Stimulated activated CD8-positive, alpha-beta memory T cell treated with anti-CD3 and anti-CD28 coated beads, Interleukin-15, amount 100 ng/mL, for 1 hour (primary cell): ENCODE measurements at regions not wholly inside any gene's neighbourhood (a gene's known extent, or its start where the extent isn't known, plus 50 kb on each side); places are given as distances from the start of the nearest gene placed in this dataset.

Experiments
- DNase-seq: peaks from one replicate; pipeline ENCODE4 v3.0.0-alpha.2; 2020; ENCODE audit warnings: low read depth

DNA sequence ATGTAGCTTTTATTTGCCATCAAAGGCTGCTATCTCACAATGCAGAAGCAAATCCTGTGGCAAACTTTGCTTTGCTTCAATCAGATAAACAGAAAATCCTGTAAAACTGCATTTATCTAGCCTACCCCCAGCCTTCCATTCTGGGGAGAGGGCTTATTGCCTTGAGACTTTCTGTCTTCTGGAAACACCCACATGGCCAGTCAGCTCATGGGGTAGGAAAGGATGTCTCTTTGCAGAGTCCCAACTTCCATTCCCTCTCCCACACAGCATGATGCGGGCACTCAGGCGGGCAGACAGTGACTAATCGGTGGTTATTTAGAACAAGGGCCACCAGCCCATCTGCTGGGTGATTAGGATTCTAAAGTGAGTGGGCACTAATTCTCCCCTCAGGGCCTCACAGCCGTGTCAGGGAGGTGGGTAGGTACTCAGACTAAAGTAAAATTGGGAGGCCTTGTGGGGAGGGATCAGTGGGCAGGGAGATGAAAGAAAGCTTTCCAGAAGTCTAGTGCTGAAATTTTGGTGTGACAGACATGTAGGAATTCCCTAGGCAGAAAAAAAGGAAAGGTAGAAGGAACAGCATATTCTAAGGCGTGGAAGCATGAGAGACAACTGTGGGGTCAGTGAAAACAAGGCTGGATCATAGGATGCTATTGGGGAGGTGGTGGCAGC, 720.5 kb downstream of the VRK1 start:
- no peak for DNase-seq

- no peak for DNase-seq
Measured at GRCh38 chr14:97523936-97524335, 726.8 kb downstream of the VRK1 start.

DNA sequence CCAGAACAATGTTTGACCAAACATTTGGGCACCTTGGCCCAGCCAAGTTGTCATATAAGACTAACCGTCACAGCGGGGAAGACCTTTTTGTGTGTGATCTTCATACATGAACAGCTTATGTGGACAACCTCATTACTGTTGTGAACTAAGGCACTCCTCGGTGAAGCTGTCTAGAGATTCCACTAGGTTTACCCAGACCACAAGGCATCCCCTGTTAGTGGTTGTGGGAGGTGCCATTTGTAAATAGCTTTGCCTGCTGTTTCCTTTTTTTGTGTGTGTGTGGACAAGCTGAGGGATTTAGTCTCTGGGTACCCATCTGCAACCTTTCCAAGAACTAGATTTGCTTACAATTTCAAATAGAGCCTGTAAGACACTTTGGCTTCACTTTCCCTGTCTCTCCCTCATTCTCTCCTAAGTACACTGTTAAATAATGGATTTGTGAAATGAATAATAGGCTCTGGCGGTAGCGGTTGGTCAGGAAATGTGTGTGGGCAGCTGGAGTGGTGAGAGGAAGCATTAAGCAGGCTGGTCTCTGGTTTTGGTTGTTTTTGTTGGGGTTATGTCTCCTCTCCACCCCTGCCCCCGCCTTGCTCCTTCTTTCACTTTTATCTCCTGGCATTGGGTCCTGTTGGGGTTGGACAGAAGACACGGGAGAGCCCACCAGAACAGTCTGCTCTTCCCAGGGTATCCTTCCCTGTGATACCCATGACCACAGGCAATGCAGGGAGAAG, 727.6 kb downstream of the VRK1 start:
- DNase-seq = no peak

DNA sequence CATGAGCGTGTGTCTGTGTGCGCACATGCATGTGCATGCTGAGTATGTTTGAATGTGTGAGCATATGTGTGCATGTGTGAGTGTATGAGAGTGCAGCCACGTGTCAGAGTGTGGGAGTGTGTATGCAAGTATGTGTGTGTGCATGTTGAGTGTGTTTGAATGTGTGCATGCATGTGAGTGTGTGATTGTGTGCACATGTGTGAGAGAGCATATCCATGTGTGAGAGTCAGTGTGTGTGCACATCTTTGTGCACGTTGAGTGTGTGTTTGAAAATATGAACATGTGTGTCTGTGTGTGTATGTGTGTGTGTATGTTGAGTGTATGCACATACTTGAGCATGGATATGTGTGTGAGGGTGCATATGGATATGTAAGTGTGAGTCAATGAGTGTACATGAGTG, 730.8 kb downstream of the VRK1 start:
- no peak for DNase-seq

- DNase-seq = no peak
Measured at GRCh38 chr14:97532052-97532451, 734.9 kb downstream of the VRK1 start.

GRCh38 chr14:97536421-97536820, 739.2 kb downstream of the VRK1 start:
- DNase-seq = no peak

GRCh38 chr14:97538749-97539410, 741.7 kb downstream of the VRK1 start:
- no peak for DNase-seq

DNA sequence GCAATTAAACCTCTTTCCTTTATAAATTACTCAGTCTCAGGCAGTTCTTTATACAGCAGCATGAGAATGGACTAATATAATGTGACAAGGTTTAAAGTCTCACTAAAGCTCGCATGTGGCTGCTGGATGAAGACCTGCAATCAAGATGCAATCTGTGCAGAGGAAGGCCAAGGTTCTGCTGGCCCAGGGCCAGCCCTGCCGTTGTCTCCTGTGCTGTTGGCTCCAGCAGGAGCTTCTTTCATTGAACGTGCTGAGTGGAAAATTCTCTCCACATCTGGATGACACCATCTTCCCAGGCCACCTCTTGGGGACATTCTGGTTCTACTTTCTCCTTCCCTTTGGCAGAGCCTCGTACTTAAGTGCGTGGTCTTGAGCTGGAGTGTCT, 742.2 kb downstream of the VRK1 start:
- DNase-seq = no peak

DNA sequence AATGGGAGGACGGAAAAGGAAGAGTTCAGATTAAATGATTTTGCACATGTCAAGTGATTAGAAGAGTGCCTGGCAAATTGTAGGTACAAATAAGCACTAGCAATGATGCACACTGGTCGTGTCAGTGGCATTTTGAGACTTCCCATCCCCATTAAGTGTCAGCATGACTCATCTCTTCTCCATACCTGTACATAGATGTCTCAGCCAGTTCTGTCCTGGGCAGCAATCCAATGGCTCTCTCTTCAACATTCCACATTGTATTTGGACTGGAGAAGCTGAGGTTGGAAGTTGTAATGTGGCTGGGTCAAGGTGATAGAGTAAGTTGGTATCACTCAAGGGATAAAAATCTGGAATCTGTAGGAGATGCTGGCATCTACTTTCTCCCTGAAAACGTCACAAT, 742.7 kb downstream of the VRK1 start:
- no peak for DNase-seq

GRCh38 chr14:97543221-97543620, 746.0 kb downstream of the VRK1 start:
- no peak for DNase-seq

GRCh38 chr14:97543816-97544215, 746.6 kb downstream of the VRK1 start:
- DNase-seq = no peak

DNA sequence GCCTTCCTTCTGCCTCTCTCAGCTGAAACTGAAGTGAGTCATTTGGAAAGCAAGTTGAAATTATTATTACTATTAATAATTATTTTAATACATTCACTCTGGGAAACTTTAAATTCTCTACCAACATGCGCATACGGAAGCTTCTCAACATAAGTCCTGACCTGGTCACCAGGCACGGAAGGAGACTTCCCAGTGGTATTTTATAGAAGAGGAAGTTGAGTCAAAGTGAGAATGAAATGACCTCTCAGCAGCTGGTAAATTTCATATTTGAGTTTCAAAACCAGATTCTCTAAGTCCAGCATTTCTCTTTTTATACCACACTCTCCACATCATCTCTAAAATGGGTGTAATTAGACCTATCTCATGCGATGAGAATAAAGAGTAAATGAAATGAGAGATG, 747.4 kb downstream of the VRK1 start:
- DNase-seq = no peak

DNA sequence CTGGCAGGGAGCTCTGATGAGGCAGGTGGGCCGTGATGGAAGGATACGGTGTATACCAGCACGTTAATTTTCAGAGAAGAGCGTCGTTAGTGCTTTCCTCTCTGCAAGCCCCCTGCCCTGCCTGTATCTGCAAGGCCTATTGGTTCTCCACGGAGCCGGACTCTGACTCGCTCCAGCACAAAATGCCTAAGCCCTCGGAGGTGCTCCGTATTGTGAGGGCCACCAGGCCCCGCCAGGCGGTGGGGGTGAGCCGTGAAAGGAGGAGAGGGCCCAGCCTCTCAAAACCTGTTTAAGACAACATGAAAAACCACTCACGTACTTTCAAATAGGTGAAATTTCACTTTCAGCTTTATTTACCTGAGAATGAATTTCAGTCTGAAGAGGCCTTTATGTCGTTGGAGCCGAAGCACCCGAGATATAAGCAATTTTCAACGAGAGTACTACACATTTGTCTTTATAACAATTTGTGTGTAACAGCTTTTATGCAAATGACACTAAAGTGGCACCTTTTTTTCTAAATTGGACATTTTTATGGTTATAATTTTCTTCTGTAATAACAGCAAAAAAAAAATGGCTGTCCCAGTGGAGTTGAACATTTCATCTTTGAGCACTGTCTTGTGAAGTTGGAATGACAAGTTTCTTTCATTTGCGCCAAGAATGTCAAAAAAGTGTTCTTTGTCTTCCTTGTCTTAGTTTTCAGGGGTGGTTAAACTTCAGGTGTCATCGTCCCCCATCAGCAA, 749.5 kb downstream of the VRK1 start:
- DNase-seq = no peak

- no peak for DNase-seq
Measured at GRCh38 chr14:97550463-97550862, 753.3 kb downstream of the VRK1 start.

DNA sequence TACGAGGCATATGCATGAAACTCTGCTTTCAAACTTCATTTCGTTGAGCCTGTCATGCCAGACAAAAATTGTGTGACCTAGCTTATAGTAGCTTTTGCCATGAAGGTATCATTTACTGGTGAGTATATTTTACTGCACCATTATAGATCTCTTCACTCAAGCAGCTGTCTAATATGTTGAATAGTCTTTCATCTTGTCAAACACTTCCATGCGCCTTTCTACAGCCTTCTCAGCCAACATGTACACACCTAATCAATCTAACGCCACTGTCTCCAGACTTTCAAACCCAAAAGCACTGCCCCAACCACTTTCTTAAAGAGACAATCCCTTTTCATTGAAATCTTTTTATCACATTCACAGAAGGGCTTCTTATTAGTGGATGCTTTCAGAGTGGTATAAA, 757.4 kb downstream of the VRK1 start:
- no peak for DNase-seq

GRCh38 chr14:97564334-97564733, 767.2 kb downstream of the VRK1 start:
- DNase-seq = no peak

GRCh38 chr14:97571201-97571600, 774.0 kb downstream of the VRK1 start:
- no peak for DNase-seq

DNA sequence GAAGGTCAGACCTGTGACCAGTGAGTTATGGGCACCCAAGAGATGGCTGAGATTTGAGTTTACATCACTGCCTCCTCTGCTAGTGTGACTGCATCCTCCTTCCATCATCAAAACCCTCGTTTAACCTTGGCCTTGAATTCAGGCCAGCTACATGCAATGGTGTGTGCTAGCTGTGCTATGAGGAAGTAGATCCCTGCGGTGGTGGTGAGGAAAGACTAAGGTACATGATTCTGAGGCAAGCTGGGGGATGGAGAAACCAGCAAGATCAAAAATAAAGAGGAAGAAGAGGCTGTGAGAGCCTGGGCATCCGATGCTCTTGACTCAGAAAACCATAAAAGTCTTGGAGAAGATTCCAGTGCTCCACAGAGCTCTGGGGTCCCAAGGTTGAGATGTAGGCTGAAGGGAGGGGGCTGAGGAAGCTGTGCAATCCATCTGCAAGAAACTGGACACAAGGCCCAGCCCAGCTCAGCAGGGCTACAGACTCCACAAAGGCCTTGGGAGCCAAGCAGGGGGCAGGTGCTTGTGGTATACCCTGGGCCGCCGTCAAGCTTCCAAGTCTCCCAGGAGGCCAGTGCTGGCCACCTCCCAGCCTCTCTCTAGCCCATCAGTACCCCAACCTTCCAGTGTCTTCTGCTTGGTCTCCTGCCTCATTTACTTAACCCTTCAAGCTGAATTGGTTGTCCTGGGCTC, 774.8 kb downstream of the VRK1 start:
- DNase-seq = no peak

DNA sequence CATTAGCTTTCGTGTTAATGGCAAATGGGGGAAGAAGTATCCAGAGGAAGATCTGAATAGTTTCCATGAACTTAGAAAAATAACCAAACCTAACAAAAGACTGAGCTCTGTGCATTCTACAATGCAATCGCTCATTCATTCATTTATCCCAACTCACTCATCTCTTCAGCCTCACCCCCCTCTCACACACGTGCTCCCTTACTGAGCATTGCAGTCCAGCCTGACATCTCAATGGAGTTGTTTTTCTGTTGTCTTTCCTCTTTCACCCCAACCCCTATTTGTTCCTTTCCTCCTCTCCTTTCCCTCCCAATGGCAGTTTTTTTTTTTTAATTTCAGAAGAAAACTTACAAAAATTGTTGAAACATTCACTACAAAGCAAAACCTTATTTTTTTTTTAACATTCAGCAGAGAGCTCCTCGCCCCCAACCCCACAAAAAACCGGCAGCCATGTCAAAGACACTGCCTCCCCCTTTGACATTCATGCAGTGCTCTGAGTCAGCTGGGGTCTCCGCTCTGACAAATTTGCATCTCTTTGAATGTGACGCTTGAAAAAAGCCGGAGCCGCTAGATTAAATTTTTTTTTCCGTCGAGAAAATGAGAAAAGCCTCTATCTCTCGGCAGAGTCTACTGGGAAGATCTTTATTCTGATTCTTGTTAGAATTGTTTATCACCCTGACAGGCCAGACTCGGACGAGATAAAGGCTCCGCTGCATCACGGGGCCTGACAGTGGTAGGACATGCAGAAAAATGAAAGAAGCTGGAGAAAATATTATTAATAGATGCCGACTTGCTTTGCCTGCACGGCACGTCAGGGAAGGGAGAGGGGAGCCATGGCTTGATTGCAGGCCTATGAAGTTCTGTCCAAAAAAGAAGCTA, 775.6 kb downstream of the VRK1 start:
- DNase-seq = no peak

DNA sequence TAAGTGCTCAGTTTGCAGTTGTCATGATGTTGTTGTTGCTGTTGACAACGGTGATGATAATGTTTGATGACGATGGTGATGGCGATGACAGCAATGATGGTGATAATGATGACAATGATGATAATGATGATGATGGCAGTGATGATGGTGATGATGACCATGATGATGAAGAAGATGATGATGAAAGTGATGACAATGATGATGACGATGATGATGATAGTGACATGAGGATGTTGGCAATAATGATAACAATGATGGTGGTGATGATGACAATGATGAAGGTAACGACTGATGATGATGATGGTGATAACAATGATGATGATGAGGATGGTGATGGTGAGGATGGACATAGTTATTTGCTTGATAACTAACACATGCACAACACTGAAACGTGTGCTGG, 778.5 kb downstream of the VRK1 start:
- no peak for DNase-seq

DNA sequence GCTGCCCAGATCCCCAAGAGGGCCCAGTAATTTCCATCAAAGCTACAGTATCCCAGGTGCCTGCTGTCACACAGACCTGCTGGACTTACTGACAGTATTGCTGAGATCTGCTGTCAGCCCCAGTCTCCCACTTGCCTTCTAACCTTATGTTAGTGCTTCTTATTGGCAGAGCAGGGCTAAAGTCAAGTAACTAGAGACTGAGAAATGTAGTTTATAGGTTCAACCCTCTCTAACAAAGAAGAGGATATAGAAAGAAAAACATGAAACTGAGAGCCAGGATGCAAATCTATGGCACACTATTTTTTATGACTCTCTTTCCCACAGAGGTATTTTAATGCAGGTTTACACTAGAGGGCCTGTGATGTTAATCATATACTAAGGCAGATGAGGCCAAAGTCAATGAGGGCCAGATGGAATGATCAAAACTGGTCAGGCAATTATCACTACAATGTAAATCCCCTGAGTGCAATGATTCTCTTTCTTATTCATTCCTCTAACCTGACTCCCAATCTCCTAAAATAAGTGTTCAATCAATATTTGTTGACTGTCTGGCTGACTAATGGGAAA, 781.9 kb downstream of the VRK1 start:
- no peak for DNase-seq
